Ishikawa (cell line): ENCODE measurements at regions not wholly inside any gene's neighbourhood (a gene's known extent, or its start where the extent isn't known, plus 50 kb on each side); places are given as distances from the start of the nearest gene placed in this dataset.

Experiments used
- CEBPB ChIP-seq: IDR thresholded peaks from 2 replicates; pipeline ENCODE4 v1.6.1; 2012
- EGR1 ChIP-seq: IDR thresholded peaks from 2 replicates; pipeline ENCODE4 v1.6.1; 2012
- EP300 ChIP-seq: IDR thresholded peaks from 2 replicates; pipeline ENCODE4 v1.6.1; 2012; ENCODE audit warnings: borderline replicate concordance
- REST ChIP-seq: IDR thresholded peaks from 2 replicates; pipeline ENCODE4 v1.6.1; 2012; ENCODE audit warnings: low read depth, mild to moderate bottlenecking
- TCF12 ChIP-seq: IDR thresholded peaks from 2 replicates; pipeline ENCODE4 v1.6.1; 2012; ENCODE audit warnings: low read depth
- TEAD4 ChIP-seq: IDR thresholded peaks from 2 replicates; pipeline ENCODE4 v1.6.1; 2012

DNA sequence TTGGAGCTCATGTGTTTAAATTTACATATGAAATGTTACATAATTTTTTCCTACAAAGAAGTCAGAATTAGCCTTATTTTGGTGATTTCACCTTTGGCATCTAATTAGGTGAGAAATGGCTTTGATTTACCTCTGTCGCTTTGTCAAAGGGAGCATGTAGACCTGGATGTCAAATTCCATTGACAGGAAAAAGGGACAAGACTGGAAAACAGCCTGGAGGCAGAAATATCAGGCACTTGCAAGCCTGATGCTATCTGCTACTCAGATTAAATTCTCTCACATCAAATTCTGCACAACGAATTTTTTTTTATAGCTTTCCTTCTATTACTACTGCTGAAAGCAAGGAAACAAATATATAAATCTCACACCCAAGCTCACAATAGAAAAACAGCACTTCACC, 54.1 kb upstream of the CTNND2 start:
- TF ChIP-seq EP300 (no peak), REST (no peak), TCF12 (no peak), CEBPB (no peak), EGR1 (no peak), TEAD4 (no peak)
